ENCODE measurements at regions not wholly inside any gene's neighbourhood (a gene's known extent, or its start where the extent isn't known, plus 50 kb on each side); places are given as distances from the start of the nearest gene placed in this dataset.

- H3K4me3 Mint-ChIP-seq (ENCODE audit: unreplicated experiment): no peak overlapping the region
- TF ChIP-seq, protein P1, sequence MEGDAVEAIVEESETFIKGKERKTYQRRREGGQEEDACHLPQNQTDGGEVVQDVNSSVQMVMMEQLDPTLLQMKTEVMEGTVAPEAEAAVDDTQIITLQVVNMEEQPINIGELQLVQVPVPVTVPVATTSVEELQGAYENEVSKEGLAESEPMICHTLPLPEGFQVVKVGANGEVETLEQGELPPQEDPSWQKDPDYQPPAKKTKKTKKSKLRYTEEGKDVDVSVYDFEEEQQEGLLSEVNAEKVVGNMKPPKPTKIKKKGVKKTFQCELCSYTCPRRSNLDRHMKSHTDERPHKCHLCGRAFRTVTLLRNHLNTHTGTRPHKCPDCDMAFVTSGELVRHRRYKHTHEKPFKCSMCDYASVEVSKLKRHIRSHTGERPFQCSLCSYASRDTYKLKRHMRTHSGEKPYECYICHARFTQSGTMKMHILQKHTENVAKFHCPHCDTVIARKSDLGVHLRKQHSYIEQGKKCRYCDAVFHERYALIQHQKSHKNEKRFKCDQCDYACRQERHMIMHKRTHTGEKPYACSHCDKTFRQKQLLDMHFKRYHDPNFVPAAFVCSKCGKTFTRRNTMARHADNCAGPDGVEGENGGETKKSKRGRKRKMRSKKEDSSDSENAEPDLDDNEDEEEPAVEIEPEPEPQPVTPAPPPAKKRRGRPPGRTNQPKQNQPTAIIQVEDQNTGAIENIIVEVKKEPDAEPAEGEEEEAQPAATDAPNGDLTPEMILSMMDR (IDR thresholded peaks at IDR 0.05; ENCODE audit: unreplicated experiment): no peak
- peaks cover 18% of the 10 kb centered on the region for H3K4me1 Mint-ChIP-seq (ENCODE audit: unreplicated experiment)
- no peaks in the 10 kb centered on the region for H3K36me3 Mint-ChIP-seq (ENCODE audit: low read depth, unreplicated experiment)
- no peaks in the 10 kb centered on the region for H3K9me3 Mint-ChIP-seq (ENCODE audit: unreplicated experiment)
- DNase-seq (ENCODE audit: low spot score): no peak
- H3K27ac Mint-ChIP-seq (ENCODE audit: unreplicated experiment): no peak overlapping the region
- no peaks in the 10 kb centered on the region for H3K27me3 Mint-ChIP-seq (ENCODE audit: unreplicated experiment)
Measured at GRCh38 chr5:74382987-74383593, 257.4 kb downstream of the ENC1 start.

- H3K36me3 Mint-ChIP-seq (ENCODE audit: low read depth, unreplicated experiment): no peaks in the 10 kb centered on the region
- H3K4me1 Mint-ChIP-seq (ENCODE audit: unreplicated experiment): peaks cover 18% of the 10 kb centered on the region
- H3K9me3 Mint-ChIP-seq (ENCODE audit: unreplicated experiment): no peaks in the 10 kb centered on the region
Measured at GRCh38 chr5:74382123-74382855, 258.2 kb downstream of the ENC1 start.

GRCh38 chr5:74380193-74380592, 260.3 kb downstream of the ENC1 start:
- DNase-seq (ENCODE audit: low spot score): no peak
- no peaks in the 10 kb centered on the region for H3K36me3 Mint-ChIP-seq (ENCODE audit: low read depth, unreplicated experiment)
- TF ChIP-seq, protein P1 (IDR thresholded peaks at IDR 0.05; ENCODE audit: unreplicated experiment): no peak
- H3K27ac Mint-ChIP-seq (ENCODE audit: unreplicated experiment): no peak overlapping the region
- no peak overlapping the region for H3K4me3 Mint-ChIP-seq (ENCODE audit: unreplicated experiment)
- no peaks in the 10 kb centered on the region for H3K27me3 Mint-ChIP-seq (ENCODE audit: unreplicated experiment)
- H3K9me3 Mint-ChIP-seq (ENCODE audit: unreplicated experiment): no peaks in the 10 kb centered on the region
- H3K4me1 Mint-ChIP-seq (ENCODE audit: unreplicated experiment): peaks cover 18% of the 10 kb centered on the region

More at GRCh38 chr5:74382123-74382855, 258.2 kb downstream of the ENC1 start:
- TF ChIP-seq, protein P1 (IDR thresholded peaks at IDR 0.05; ENCODE audit: unreplicated experiment): no peak
- DNase-seq (ENCODE audit: low spot score): no peak
- Mint-ChIP-seq H3K27me3 (ENCODE audit: unreplicated experiment) (no peaks in the 10 kb centered on the region), H3K27ac (ENCODE audit: unreplicated experiment) (no peak overlapping the region), H3K4me3 (ENCODE audit: unreplicated experiment) (no peak overlapping the region)

GRCh38 chr5:74378464-74378863, 262.1 kb downstream of the ENC1 start:
- Mint-ChIP-seq H3K4me1 (ENCODE audit: unreplicated experiment) (peaks cover 7% of the 10 kb centered on the region), H3K9me3 (ENCODE audit: unreplicated experiment) (no peaks in the 10 kb centered on the region), H3K27me3 (ENCODE audit: unreplicated experiment) (no peaks in the 10 kb centered on the region), H3K27ac (ENCODE audit: unreplicated experiment) (no peak overlapping the region), H3K36me3 (ENCODE audit: low read depth, unreplicated experiment) (no peaks in the 10 kb centered on the region), H3K4me3 (ENCODE audit: unreplicated experiment) (no peak overlapping the region)
- TF ChIP-seq, protein P1 (IDR thresholded peaks at IDR 0.05; ENCODE audit: unreplicated experiment): no peak
- no peak for DNase-seq (ENCODE audit: low spot score)

DNA sequence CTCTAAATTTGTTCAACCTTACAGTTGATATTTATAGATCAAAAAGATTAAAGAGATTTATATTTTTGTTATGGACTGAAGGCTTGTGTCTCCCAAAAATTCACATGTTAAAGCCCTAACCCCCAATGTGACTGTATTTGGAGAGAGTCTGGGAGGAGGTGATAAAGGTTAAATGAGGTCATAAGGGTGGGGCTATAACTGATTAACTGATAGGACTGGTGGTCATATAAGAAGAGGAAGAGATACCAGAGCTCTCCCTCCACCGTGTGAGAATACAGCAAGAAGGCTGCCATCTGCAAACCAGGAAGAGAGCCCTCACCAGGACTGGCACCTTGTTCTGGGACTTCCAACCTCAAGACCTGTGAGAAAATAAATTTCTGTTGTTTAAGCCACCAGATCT, 264.3 kb downstream of the ENC1 start:
- Mint-ChIP-seq H3K9me3 (ENCODE audit: unreplicated experiment) (no peaks in the 10 kb centered on the region), H3K36me3 (ENCODE audit: low read depth, unreplicated experiment) (no peaks in the 10 kb centered on the region), H3K4me3 (ENCODE audit: unreplicated experiment) (no peak overlapping the region), H3K27me3 (ENCODE audit: unreplicated experiment) (no peaks in the 10 kb centered on the region), H3K4me1 (ENCODE audit: unreplicated experiment) (peaks cover 4% of the 10 kb centered on the region), H3K27ac (ENCODE audit: unreplicated experiment) (no peak overlapping the region)
- TF ChIP-seq, protein P1 (IDR thresholded peaks at IDR 0.05; ENCODE audit: unreplicated experiment): no peak
- no peak for DNase-seq (ENCODE audit: low spot score)

Data from endothelial cell (in vitro differentiated cells).